Aorta (tissue), 5 donors: ENCODE measurements at regions not wholly inside any gene's neighbourhood (a gene's known extent, or its start where the extent isn't known, plus 50 kb on each side); places are given as distances from the start of the nearest gene placed in this dataset.
A peak's percentile ranks its signal among the peaks of the same experiment; 100 is the strongest.

Source experiments
- ATAC-seq: fragments of 200-7000 bp; cut with Tn5 transposase; one replicate; pipeline ENCODE4 v1.9.1; 2022; ENCODE audit warnings: moderate library complexity; ENCODE audit not compliant: low FRiP score
- DNase-seq, 2 donors: peaks; one replicate each; pipeline ENCODE4 v3.0.0-alpha.2; 2020
- H3K27ac ChIP-seq, 2 donors: one replicate each; pipeline ENCODE4 v1.5.1; 2013; ENCODE audit warnings: low read length in 2 of 2, mild to moderate bottlenecking in 2 of 2, moderate library complexity in 2 of 2, control low read depth in 1 of 2, inconsistent platforms in 1 of 2, low read depth in 1 of 2
- H3K27me3 ChIP-seq, 2 donors: one replicate each; pipeline ENCODE4 v1.6.1; 2013; ENCODE audit warnings: control low read depth in 1 of 2, low read length in 1 of 2, mild to moderate bottlenecking in 1 of 2, moderate library complexity in 1 of 2; ENCODE audit not compliant: insufficient read depth in 2 of 2, control insufficient read depth in 1 of 2
- H3K36me3 ChIP-seq, 2 donors: one replicate each; pipeline ENCODE4 v1.6.1; 2013; ENCODE audit warnings: control low read depth in 1 of 2, low read length in 1 of 2, mild to moderate bottlenecking in 1 of 2; ENCODE audit not compliant: insufficient read depth in 2 of 2, control insufficient read depth in 1 of 2
- H3K4me1 ChIP-seq, 2 donors: one replicate each; pipeline ENCODE4 v1.6.1; 2013; ENCODE audit warnings: low read length in 2 of 2, control low read depth in 1 of 2, mild to moderate bottlenecking in 1 of 2, moderate library complexity in 1 of 2; ENCODE audit not compliant: insufficient read depth in 2 of 2, control insufficient read depth in 1 of 2
- H3K4me3 ChIP-seq, 2 donors: one replicate each; pipeline ENCODE4 v1.5.1; 2013; ENCODE audit warnings: low read length in 2 of 2, control low read depth in 1 of 2, mild to moderate bottlenecking in 1 of 2
- H3K9me3 ChIP-seq: one replicate; pipeline ENCODE4 v1.6.1; 2013; ENCODE audit warnings: mild to moderate bottlenecking, low read length; ENCODE audit not compliant: control insufficient read depth
- WGBS, 2 donors: extraction: QIAGEN DNeasy Blood & Tissue Kit; methylation state at CpG; one replicate each; pipeline ENCODE4 v1.1.7; 2013; 5-methylcytosine and 5-hydroxymethylcytosine counted together
- intact Hi-C, 2 donors: fragments of 100-400 bp; cut with DNase I; formaldehyde crosslinking; loops; one replicate each; pipeline versions ENCODE4 v1.14.2 to v1.15.0; 2022
- donor health status: healthy with polysubstance abuse.
- donor health status: Bipolar disorder and iron deficiency.
- donor health status: DM: no; HTN: no; CAD: no.
- donor health status: DM: no; HTN: no; CAD: no.
- donor health status: DM: yes; HTN: yes; CAD: no.

GRCh38 chr10:47107007-47107747, 192.8 kb upstream of the GDF10 start:
- 97 to 98% methylated on average over 8 of the region's 8 CpGs for WGBS, 2 donors
- H3K9me3 ChIP-seq: no peaks in the 10 kb centered on the region
- ATAC-seq (no peak), DNase-seq (no peak)
- peaks cover 0 to 3% of the 10 kb centered on the region in 2 donors for H3K4me1 ChIP-seq
- H3K27me3 ChIP-seq: no peaks in the 10 kb centered on the region
- intact Hi-C loops: loop anchor here in 1 of 2 donors (5.0 kb wide), 1 partner anchor 150 kb away; no protein-coding TSS in a partner anchor
- H3K27ac ChIP-seq: no peak overlapping the region
- H3K4me3 ChIP-seq: no peak overlapping the region
- H3K36me3 ChIP-seq: no peaks in the 10 kb centered on the region

GRCh38 chr10:47109906-47110305, 190.1 kb upstream of the GDF10 start:
- ATAC-seq (no peak), DNase-seq (no peak)
- H3K27ac ChIP-seq: no peak overlapping the region

DNA sequence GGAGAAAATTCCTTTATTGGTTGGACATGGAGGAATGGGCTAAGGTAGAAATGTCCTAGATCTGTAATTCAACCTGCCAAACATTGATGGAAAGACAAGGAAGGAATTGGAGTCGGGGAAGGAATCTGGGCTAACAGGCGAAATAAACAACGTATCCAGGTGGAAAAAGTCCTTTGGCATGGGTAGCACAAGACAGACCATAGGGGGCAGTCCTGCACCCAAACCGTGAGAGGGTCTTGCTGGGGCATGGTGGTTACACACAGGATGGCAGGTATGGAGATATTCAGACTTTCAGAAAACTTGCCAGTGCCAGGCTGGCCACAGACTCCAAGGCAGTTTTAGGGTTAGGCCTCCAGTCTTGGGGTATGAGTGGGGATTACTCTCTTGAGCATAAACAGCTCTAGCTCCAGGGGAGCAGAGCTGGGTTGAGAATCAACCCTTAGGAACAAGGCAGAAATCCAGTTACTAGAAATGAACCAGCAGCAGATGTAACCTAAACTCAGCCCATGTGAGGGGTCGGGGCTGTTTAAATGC, 188.6 kb upstream of the GDF10 start:
- DNase-seq (no peak), ATAC-seq (no peak)
- Histone ChIP-seq H3K9me3 (no peaks in the 10 kb centered on the region), H3K27ac (no peak overlapping the region), H3K4me3 (no peak overlapping the region), H3K36me3 (no peaks in the 10 kb centered on the region), H3K27me3 (no peaks in the 10 kb centered on the region), H3K4me1 (peaks cover 3 to 4% of the 10 kb centered on the region in 2 donors)
- WGBS, 2 donors: 97 to 99% methylated on average over 5 of the region's 5 CpGs
- intact Hi-C loops: loop anchor here in 1 of 2 donors (5.0 kb wide), 1 partner anchor 56 kb away; no protein-coding TSS in a partner anchor

More at GRCh38 chr10:47109906-47110305, 190.1 kb upstream of the GDF10 start:
- Histone ChIP-seq H3K4me3 (no peak overlapping the region), H3K27me3 (no peaks in the 10 kb centered on the region), H3K9me3 (no peaks in the 10 kb centered on the region), H3K36me3 (no peaks in the 10 kb centered on the region), H3K4me1 (peaks cover 0 to 3% of the 10 kb centered on the region in 2 donors)
- 0 to 8% methylated on average over 2 of the region's 2 CpGs for WGBS, 2 donors
- intact Hi-C loops: loop anchor here (5.0 kb wide), 2 partner anchors 57 to 147 kb away; no protein-coding TSS in a partner anchor

DNA sequence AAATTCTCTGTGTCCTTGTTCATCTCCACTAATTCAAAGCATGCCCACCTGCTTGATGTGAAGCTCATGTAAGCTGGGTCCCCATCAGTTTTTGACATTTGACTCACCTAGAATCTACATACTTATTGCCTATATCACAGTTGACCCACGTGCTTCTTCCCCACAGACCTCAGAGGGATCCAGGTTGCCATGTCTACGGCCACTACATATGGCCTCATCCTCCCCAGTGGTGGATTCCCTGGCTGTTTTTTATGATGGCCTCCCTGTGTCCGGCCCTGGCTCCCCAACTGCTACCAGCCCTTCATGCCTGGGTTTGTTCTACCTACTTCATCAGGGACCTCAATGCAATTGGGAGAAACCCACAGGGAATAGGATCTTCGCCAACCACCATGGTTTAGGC, 187.4 kb upstream of the GDF10 start:
- WGBS, 2 donors: 72 to 97% methylated on average over 4 of the region's 4 CpGs
- no peak for DNase-seq
- intact Hi-C loops: loop anchor here in 1 of 2 donors (5.0 kb wide), 1 partner anchor 55 kb away; no protein-coding TSS in a partner anchor

DNA sequence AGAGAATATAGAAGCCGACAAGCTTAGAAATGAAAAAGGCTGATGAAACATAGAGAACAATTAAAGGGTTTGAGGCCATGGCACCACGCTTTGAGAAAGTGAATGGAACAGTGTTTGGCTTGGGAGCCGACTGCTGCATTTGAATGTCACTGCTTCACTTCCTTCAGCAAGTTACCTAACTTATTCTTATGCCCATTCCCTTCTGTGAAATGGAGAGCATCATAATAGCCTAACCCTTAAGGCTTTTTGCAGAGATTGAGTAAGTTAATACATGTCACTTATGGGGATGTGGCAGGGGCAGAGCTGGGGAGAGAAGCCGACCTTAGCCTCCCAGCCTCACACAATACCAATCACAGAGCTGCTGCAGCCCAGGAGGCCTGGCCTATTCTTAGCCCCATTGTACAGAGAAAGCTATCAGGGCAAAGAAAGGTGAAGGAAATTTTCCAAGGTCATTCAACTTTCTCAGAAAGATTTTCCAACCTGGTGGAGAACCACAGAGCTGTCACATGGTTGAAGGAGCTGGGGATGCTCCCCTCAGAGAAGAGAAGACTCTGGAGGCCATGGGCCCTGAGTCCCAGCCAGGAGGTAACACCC, 186.0 kb upstream of the GDF10 start:
- peaks cover 3 to 4% of the 10 kb centered on the region in 2 donors for H3K4me1 ChIP-seq
- DNase-seq: no peak
- no peak overlapping the region for H3K27ac ChIP-seq
- no peak for ATAC-seq
- 94 to 97% methylated on average over 4 of the region's 4 CpGs for WGBS, 2 donors
- intact Hi-C loops: loop anchor here in 1 of 2 donors (2.0 to 5.0 kb wide), 2 partner anchors 51 to 53 kb away; no protein-coding TSS in a partner anchor
- H3K36me3 ChIP-seq: no peaks in the 10 kb centered on the region
- H3K4me3 ChIP-seq: no peak overlapping the region
- no peaks in the 10 kb centered on the region for H3K27me3 ChIP-seq
- no peaks in the 10 kb centered on the region for H3K9me3 ChIP-seq

More for the DNA sequence above, 187.4 kb upstream of the GDF10 start:
- H3K4me1 ChIP-seq: peaks cover 3 to 4% of the 10 kb centered on the region in 2 donors
- no peak overlapping the region for H3K4me3 ChIP-seq
- no peaks in the 10 kb centered on the region for H3K27me3 ChIP-seq
- no peaks in the 10 kb centered on the region for H3K9me3 ChIP-seq
- ATAC-seq: no peak
- no peak overlapping the region for H3K27ac ChIP-seq
- no peaks in the 10 kb centered on the region for H3K36me3 ChIP-seq

DNA sequence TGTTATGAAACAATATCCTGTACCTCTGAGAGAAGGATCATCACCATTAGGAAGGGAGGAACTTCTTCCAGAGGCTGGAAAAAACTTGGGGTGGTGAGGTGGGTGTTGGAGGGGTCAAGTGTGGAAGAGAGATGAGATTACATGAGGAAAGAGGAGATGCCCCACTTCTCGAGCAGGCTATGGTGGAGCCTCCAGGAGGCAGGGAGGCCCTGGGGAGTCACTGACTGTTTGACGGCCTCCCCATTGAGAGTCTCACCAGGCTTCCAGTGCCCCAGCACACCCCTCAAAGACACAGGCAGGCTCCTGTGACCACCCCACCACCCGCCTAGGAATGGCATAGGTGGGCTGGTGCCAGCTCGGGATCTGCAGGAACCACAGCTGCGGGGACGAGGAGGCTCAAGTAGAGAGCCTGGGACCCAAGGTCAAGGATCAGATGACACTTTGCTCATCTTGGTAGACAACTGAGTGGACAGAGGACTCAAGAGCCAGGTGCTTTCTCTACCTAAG, 185.3 kb upstream of the GDF10 start:
- no peaks in the 10 kb centered on the region for H3K9me3 ChIP-seq
- no peak for ATAC-seq
- no peak for DNase-seq
- no peaks in the 10 kb centered on the region for H3K36me3 ChIP-seq
- H3K4me3 ChIP-seq: no peak overlapping the region
- intact Hi-C loops: loop anchor here in 1 of 2 donors (2.0 to 5.0 kb wide), 2 partner anchors 52 to 53 kb away; no protein-coding TSS in a partner anchor
- H3K27me3 ChIP-seq: no peaks in the 10 kb centered on the region
- no peak overlapping the region for H3K27ac ChIP-seq
- peaks cover under 1 to 4% of the 10 kb centered on the region in 2 donors for H3K4me1 ChIP-seq
- 84 to 97% methylated on average over 6 of the region's 6 CpGs for WGBS, 2 donors

- H3K36me3 ChIP-seq: no peaks in the 10 kb centered on the region
- intact Hi-C loops: loop anchor here in 1 of 2 donors (2.0 kb wide), 1 partner anchor 53 kb away; no protein-coding TSS in a partner anchor
- H3K4me3 ChIP-seq: no peak overlapping the region
- H3K27ac ChIP-seq: peak overlapping the region in 1 of 2 donors; percentile 48
- WGBS, 2 donors: 24 to 25% methylated on average over 8 of the region's 8 CpGs
- H3K27me3 ChIP-seq: no peaks in the 10 kb centered on the region
- H3K9me3 ChIP-seq: no peaks in the 10 kb centered on the region
- DNase-seq: no peak
- ATAC-seq: no peak
- H3K4me1 ChIP-seq: peaks cover 0 to 4% of the 10 kb centered on the region in 2 donors
These were observed 184.7 kb upstream of the GDF10 start for GRCh38 chr10:47115322-47115721.

DNA sequence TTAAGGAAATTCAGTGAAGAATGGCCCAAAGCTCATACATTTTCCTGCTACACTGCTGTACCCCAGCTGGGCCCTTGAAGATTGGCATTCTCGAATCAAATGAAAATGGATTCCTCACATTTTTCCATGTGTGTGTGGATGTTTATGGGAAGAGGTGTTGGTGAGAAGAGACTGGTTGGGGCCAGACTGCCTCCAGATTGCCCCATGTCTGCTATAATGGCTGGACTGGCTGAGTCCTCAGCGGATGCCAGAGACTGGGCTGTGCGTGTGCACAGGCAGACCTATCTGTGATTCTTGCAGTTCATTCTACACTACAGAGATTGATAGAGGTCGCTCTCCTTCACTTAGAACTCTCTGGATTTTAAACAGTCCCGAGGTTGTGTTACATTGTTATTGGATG, 183.6 kb upstream of the GDF10 start:
- WGBS, 2 donors: 80 to 82% methylated on average over 5 of the region's 5 CpGs
- DNase-seq (no peak), ATAC-seq (no peak)
- no peak overlapping the region for H3K4me3 ChIP-seq
- no peak overlapping the region for H3K27ac ChIP-seq
- H3K9me3 ChIP-seq: no peaks in the 10 kb centered on the region
- peaks cover 0 to 4% of the 10 kb centered on the region in 2 donors for H3K4me1 ChIP-seq
- intact Hi-C loops: no loop called here
- no peaks in the 10 kb centered on the region for H3K27me3 ChIP-seq
- H3K36me3 ChIP-seq: no peaks in the 10 kb centered on the region
